IMR-90 (cell line): ENCODE measurements at regions not wholly inside any gene's neighbourhood (a gene's known extent, or its start where the extent isn't known, plus 50 kb on each side); places are given as distances from the start of the nearest gene placed in this dataset.

Experiments used
- BHLHE40 ChIP-seq: fragments of 150-350 bp; IDR thresholded peaks from 2 replicates; pipeline ENCODE4 v1.6.1; 2016; ENCODE audit warnings: mild to moderate bottlenecking, low read depth, low read length
- FOS ChIP-seq: fragments of 150-350 bp; IDR thresholded peaks from 2 replicates; pipeline ENCODE4 v1.6.1; 2016; ENCODE audit warnings: low read depth, low read length
- MAFK ChIP-seq: IDR thresholded peaks from 2 replicates; pipeline ENCODE4 v1.6.1; 2012; ENCODE audit warnings: low read depth, low read length, improper control_type of control experiment
- MAZ ChIP-seq: IDR thresholded peaks from 2 replicates; pipeline ENCODE4 v1.6.1; 2012; ENCODE audit warnings: low read depth, mild to moderate bottlenecking, low read length, improper control_type of control experiment, moderate library complexity, borderline replicate concordance
- POLR2A ChIP-seq: IDR thresholded peaks from 2 replicates; pipeline ENCODE4 v1.6.1; 2012; ENCODE audit warnings: mild to moderate bottlenecking, low read depth, low read length
- RAD21 ChIP-seq: IDR thresholded peaks from 2 replicates; pipeline ENCODE4 v1.6.1; 2012; ENCODE audit warnings: low read length, improper control_type of control experiment
- RCOR1 ChIP-seq: IDR thresholded peaks from 2 replicates; pipeline ENCODE4 v1.6.1; 2012; ENCODE audit warnings: mild to moderate bottlenecking, low read length, improper control_type of control experiment; ENCODE audit not compliant: insufficient replicate concordance
- RFX5 ChIP-seq: IDR thresholded peaks from 2 replicates; pipeline ENCODE4 v1.8.0; 2012; ENCODE audit warnings: low read depth, mild to moderate bottlenecking, low read length, moderate library complexity
- SMC3 ChIP-seq: fragments of 150-350 bp; IDR thresholded peaks from 2 replicates; pipeline ENCODE4 v1.6.1; 2016; ENCODE audit warnings: low read depth, mild to moderate bottlenecking, antibody characterized with exemption, low read length, moderate library complexity
- USF2 ChIP-seq: fragments of 150-350 bp; IDR thresholded peaks from 2 replicates; pipeline ENCODE4 v1.6.1; 2017; ENCODE audit warnings: mild to moderate bottlenecking, antibody characterized with exemption, low read length, low read depth
- TF ChIP-seq, protein P1 (sequence below): conservative IDR thresholded peaks from 2 replicates; pipeline ENCODE4 v1.5.1; 2012; ENCODE audit warnings: mild to moderate bottlenecking, low read depth, low read length, improper control_type of control experiment

DNA sequence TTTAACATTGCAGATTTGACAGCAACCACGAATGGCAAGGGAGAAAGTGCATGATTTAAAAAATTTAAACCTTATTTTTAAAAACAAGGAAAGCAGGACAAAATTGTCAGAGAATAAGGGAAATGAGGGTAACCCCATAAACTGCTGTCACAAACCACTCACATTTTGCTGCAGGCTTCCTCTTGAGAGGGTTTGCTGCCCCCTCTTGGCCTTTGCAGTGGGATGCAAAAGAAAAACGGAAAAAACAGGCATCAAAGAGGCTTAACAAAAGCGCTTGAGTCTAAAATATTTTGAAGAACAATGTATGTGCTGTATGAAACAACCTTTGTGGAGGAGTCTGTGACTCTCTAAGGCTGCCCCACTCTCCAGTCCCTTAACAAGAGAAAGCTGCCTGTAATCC, 91.6 kb downstream of the TMX3 start:
- TF ChIP-seq POLR2A (peak; percentile 50; the same call in 1 of the 2 replicates), RAD21 (peak; percentile 96), BHLHE40 (no peak), USF2 (no peak), RFX5 (no peak), MAFK (no peak), FOS (no peak), MAZ (no peak), SMC3 (peak; percentile 95), RCOR1 (no peak)
- TF ChIP-seq, protein P1, sequence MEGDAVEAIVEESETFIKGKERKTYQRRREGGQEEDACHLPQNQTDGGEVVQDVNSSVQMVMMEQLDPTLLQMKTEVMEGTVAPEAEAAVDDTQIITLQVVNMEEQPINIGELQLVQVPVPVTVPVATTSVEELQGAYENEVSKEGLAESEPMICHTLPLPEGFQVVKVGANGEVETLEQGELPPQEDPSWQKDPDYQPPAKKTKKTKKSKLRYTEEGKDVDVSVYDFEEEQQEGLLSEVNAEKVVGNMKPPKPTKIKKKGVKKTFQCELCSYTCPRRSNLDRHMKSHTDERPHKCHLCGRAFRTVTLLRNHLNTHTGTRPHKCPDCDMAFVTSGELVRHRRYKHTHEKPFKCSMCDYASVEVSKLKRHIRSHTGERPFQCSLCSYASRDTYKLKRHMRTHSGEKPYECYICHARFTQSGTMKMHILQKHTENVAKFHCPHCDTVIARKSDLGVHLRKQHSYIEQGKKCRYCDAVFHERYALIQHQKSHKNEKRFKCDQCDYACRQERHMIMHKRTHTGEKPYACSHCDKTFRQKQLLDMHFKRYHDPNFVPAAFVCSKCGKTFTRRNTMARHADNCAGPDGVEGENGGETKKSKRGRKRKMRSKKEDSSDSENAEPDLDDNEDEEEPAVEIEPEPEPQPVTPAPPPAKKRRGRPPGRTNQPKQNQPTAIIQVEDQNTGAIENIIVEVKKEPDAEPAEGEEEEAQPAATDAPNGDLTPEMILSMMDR: peak; percentile 89
